ENCODE measurements at regions not wholly inside any gene's neighbourhood (a gene's known extent, or its start where the extent isn't known, plus 50 kb on each side); places are given as distances from the start of the nearest gene placed in this dataset.
"Not testable (repeated sequence)": the region's sequence is repeated elsewhere in the genome, so short reads cannot be mapped to it uniquely, and the experiment has no call there.

GRCh38 chr2:13607139-13607538, 890.4 kb downstream of the TRIB2 start:
- no peak for DNase-seq (ENCODE audit: low spot score)

GRCh38 chr2:13611939-13612338, 895.2 kb downstream of the TRIB2 start:
- DNase-seq (ENCODE audit: low spot score): no peak

GRCh38 chr2:13616059-13616458, 899.3 kb downstream of the TRIB2 start:
- DNase-seq (ENCODE audit: low spot score): no peak

GRCh38 chr2:13616616-13617015, 899.9 kb downstream of the TRIB2 start:
- no peak for DNase-seq (ENCODE audit: low spot score)

- DNase-seq (ENCODE audit: low spot score): no peak
Observed at GRCh38 chr2:13628122-13628521, 911.4 kb downstream of the TRIB2 start.

GRCh38 chr2:13638181-13638580, 921.4 kb downstream of the TRIB2 start:
- DNase-seq (ENCODE audit: low spot score): no peak

- no peak for DNase-seq (ENCODE audit: low spot score)
Observed at GRCh38 chr2:13649918-13650317, 933.2 kb downstream of the TRIB2 start.

GRCh38 chr2:13650586-13651180, 933.9 kb downstream of the TRIB2 start:
- no peak for DNase-seq (ENCODE audit: low spot score)

- DNase-seq (ENCODE audit: low spot score): no peak
Observed at GRCh38 chr2:13651684-13652131, 935.0 kb downstream of the TRIB2 start.

- DNase-seq (ENCODE audit: low spot score): no peak
Observed at GRCh38 chr2:13652531-13653313, 936.0 kb downstream of the TRIB2 start.

GRCh38 chr2:13654416-13654815, 937.7 kb downstream of the TRIB2 start:
- DNase-seq (ENCODE audit: low spot score): no peak

- DNase-seq (ENCODE audit: low spot score): no peak
Observed at GRCh38 chr2:13660231-13660630, 943.5 kb downstream of the TRIB2 start.

GRCh38 chr2:13662055-13662454, 945.3 kb downstream of the TRIB2 start:
- no peak for DNase-seq (ENCODE audit: low spot score)

GRCh38 chr2:13666582-13667414, 950.1 kb downstream of the TRIB2 start:
- no peak for DNase-seq (ENCODE audit: low spot score)

GRCh38 chr2:13667415-13667757, 950.6 kb downstream of the TRIB2 start:
- DNase-seq (ENCODE audit: low spot score): no peak

- DNase-seq (ENCODE audit: low spot score): no peak
Observed at GRCh38 chr2:13669607-13670006, 952.9 kb downstream of the TRIB2 start.

- DNase-seq (ENCODE audit: low spot score): not testable (repeated sequence)
Observed at GRCh38 chr2:13673821-13674220, 957.1 kb downstream of the TRIB2 start.

GRCh38 chr2:13676269-13676668, 956.2 kb upstream of the LRATD1 start:
- no peak for DNase-seq (ENCODE audit: low spot score)

- no peak for DNase-seq (ENCODE audit: low spot score)
Observed at GRCh38 chr2:13681936-13682335, 950.6 kb upstream of the LRATD1 start.

GRCh38 chr2:13682540-13683272, 949.8 kb upstream of the LRATD1 start:
- no peak for DNase-seq (ENCODE audit: low spot score)

GRCh38 chr2:13686262-13686661, 946.3 kb upstream of the LRATD1 start:
- no peak for DNase-seq (ENCODE audit: low spot score)

- no peak for DNase-seq (ENCODE audit: low spot score)
Observed at GRCh38 chr2:13694673-13695072, 937.8 kb upstream of the LRATD1 start.
